ENCODE measurements at regions not wholly inside any gene's neighbourhood (a gene's known extent, or its start where the extent isn't known, plus 50 kb on each side); places are given as distances from the start of the nearest gene placed in this dataset.

- no peaks in the 10 kb centered on the region for H3K36me3 Mint-ChIP-seq (ENCODE audit: low read depth)
- no peaks in the 10 kb centered on the region for H3K9me3 Mint-ChIP-seq
- H3K4me3 Mint-ChIP-seq = no peak overlapping the region
- no peak overlapping the region for H3K27ac Mint-ChIP-seq
- DNase-seq = no peak
- peaks cover 5% of the 10 kb centered on the region for H3K4me1 Mint-ChIP-seq (ENCODE audit: low read depth)
- H3K27me3 Mint-ChIP-seq = peaks cover 9% of the 10 kb centered on the region
Measured at GRCh38 chr2:126781806-126782205, 116.9 kb upstream of the TEX51 start.

- Mint-ChIP-seq H3K27me3 (peaks cover 9% of the 10 kb centered on the region), H3K27ac (no peak overlapping the region), H3K4me1 (ENCODE audit: low read depth) (peaks cover under 1% of the 10 kb centered on the region), H3K9me3 (no peaks in the 10 kb centered on the region), H3K36me3 (ENCODE audit: low read depth) (no peaks in the 10 kb centered on the region), H3K4me3 (no peak overlapping the region)
- DNase-seq = no peak
Measured at GRCh38 chr2:126782648-126783047, 116.0 kb upstream of the TEX51 start.

GRCh38 chr2:126783341-126783740 is 115.3 kb upstream of the TEX51 start:
- Mint-ChIP-seq H3K27ac (no peak overlapping the region), H3K9me3 (no peaks in the 10 kb centered on the region), H3K36me3 (ENCODE audit: low read depth) (no peaks in the 10 kb centered on the region), H3K4me1 (ENCODE audit: low read depth) (no peaks in the 10 kb centered on the region), H3K27me3 (peaks cover 9% of the 10 kb centered on the region), H3K4me3 (no peak overlapping the region)
- DNase-seq = no peak

GRCh38 chr2:126784045-126784444 is 114.6 kb upstream of the TEX51 start:
- H3K9me3 Mint-ChIP-seq = no peaks in the 10 kb centered on the region
- peaks cover 9% of the 10 kb centered on the region for H3K27me3 Mint-ChIP-seq
- H3K27ac Mint-ChIP-seq = no peak overlapping the region
- DNase-seq = no peak
- H3K4me1 Mint-ChIP-seq (ENCODE audit: low read depth) = no peaks in the 10 kb centered on the region
- H3K36me3 Mint-ChIP-seq (ENCODE audit: low read depth) = no peaks in the 10 kb centered on the region
- no peak overlapping the region for H3K4me3 Mint-ChIP-seq

GRCh38 chr2:126784621-126785020 is 114.1 kb upstream of the TEX51 start:
- Mint-ChIP-seq H3K36me3 (ENCODE audit: low read depth) (no peaks in the 10 kb centered on the region), H3K9me3 (no peaks in the 10 kb centered on the region)
- no peak for DNase-seq

GRCh38 chr2:126785236-126785635 is 113.5 kb upstream of the TEX51 start:
- H3K36me3 Mint-ChIP-seq (ENCODE audit: low read depth) = no peaks in the 10 kb centered on the region
- H3K4me1 Mint-ChIP-seq (ENCODE audit: low read depth) = no peaks in the 10 kb centered on the region
- H3K4me3 Mint-ChIP-seq = no peak overlapping the region
- no peak overlapping the region for H3K27ac Mint-ChIP-seq
- DNase-seq = no peak
- H3K9me3 Mint-ChIP-seq = no peaks in the 10 kb centered on the region
- H3K27me3 Mint-ChIP-seq = peaks cover 12% of the 10 kb centered on the region

More at GRCh38 chr2:126784621-126785020, 114.1 kb upstream of the TEX51 start:
- no peaks in the 10 kb centered on the region for H3K4me1 Mint-ChIP-seq (ENCODE audit: low read depth)
- peaks cover 9% of the 10 kb centered on the region for H3K27me3 Mint-ChIP-seq
- H3K4me3 Mint-ChIP-seq = no peak overlapping the region
- H3K27ac Mint-ChIP-seq = no peak overlapping the region

- no peak overlapping the region for H3K27ac Mint-ChIP-seq
- H3K4me3 Mint-ChIP-seq = no peak overlapping the region
- no peaks in the 10 kb centered on the region for H3K9me3 Mint-ChIP-seq
- peaks cover 14% of the 10 kb centered on the region for H3K27me3 Mint-ChIP-seq
- no peak for DNase-seq
- no peaks in the 10 kb centered on the region for H3K4me1 Mint-ChIP-seq (ENCODE audit: low read depth)
- H3K36me3 Mint-ChIP-seq (ENCODE audit: low read depth) = no peaks in the 10 kb centered on the region
Measured at GRCh38 chr2:126785862-126786261, 112.8 kb upstream of the TEX51 start.

- DNase-seq = no peak
- H3K27me3 Mint-ChIP-seq = peaks cover 21% of the 10 kb centered on the region
- H3K27ac Mint-ChIP-seq = no peak overlapping the region
Measured at GRCh38 chr2:126786765-126787164, 111.9 kb upstream of the TEX51 start.

GRCh38 chr2:126787289-126787688 is 111.4 kb upstream of the TEX51 start:
- Mint-ChIP-seq H3K4me1 (ENCODE audit: low read depth) (no peaks in the 10 kb centered on the region), H3K4me3 (no peak overlapping the region), H3K36me3 (ENCODE audit: low read depth) (no peaks in the 10 kb centered on the region), H3K27ac (no peak overlapping the region), H3K27me3 (peaks cover 16% of the 10 kb centered on the region), H3K9me3 (no peaks in the 10 kb centered on the region)
- no peak for DNase-seq

More at GRCh38 chr2:126786765-126787164, 111.9 kb upstream of the TEX51 start:
- no peak overlapping the region for H3K4me3 Mint-ChIP-seq
- no peaks in the 10 kb centered on the region for H3K9me3 Mint-ChIP-seq
- H3K36me3 Mint-ChIP-seq (ENCODE audit: low read depth) = no peaks in the 10 kb centered on the region
- no peaks in the 10 kb centered on the region for H3K4me1 Mint-ChIP-seq (ENCODE audit: low read depth)

- no peak overlapping the region for H3K4me3 Mint-ChIP-seq
- H3K36me3 Mint-ChIP-seq (ENCODE audit: low read depth) = no peaks in the 10 kb centered on the region
- no peak for DNase-seq
- no peaks in the 10 kb centered on the region for H3K4me1 Mint-ChIP-seq (ENCODE audit: low read depth)
- H3K27me3 Mint-ChIP-seq = peaks cover 20% of the 10 kb centered on the region
- no peak overlapping the region for H3K27ac Mint-ChIP-seq
- H3K9me3 Mint-ChIP-seq = no peaks in the 10 kb centered on the region
Measured at GRCh38 chr2:126788113-126788512, 110.6 kb upstream of the TEX51 start.

- DNase-seq = no peak
- Mint-ChIP-seq H3K27me3 (peaks cover 24% of the 10 kb centered on the region), H3K9me3 (no peaks in the 10 kb centered on the region), H3K4me3 (no peak overlapping the region), H3K36me3 (ENCODE audit: low read depth) (no peaks in the 10 kb centered on the region), H3K27ac (no peak overlapping the region), H3K4me1 (ENCODE audit: low read depth) (no peaks in the 10 kb centered on the region)
Measured at GRCh38 chr2:126788652-126789051, 110.0 kb upstream of the TEX51 start.

GRCh38 chr2:126790987-126791780 is 107.5 kb upstream of the TEX51 start:
- Mint-ChIP-seq H3K4me3 (no peak overlapping the region), H3K4me1 (ENCODE audit: low read depth) (no peaks in the 10 kb centered on the region)

GRCh38 chr2:126792186-126792585 is 106.5 kb upstream of the TEX51 start:
- Mint-ChIP-seq H3K4me3 (no peak overlapping the region), H3K4me1 (ENCODE audit: low read depth) (no peaks in the 10 kb centered on the region), H3K36me3 (ENCODE audit: low read depth) (no peaks in the 10 kb centered on the region), H3K9me3 (no peaks in the 10 kb centered on the region), H3K27ac (no peak overlapping the region), H3K27me3 (peaks cover 24% of the 10 kb centered on the region)
- no peak for DNase-seq

More at GRCh38 chr2:126790987-126791780, 107.5 kb upstream of the TEX51 start:
- no peak for DNase-seq
- Mint-ChIP-seq H3K27ac (no peak overlapping the region), H3K9me3 (no peaks in the 10 kb centered on the region), H3K36me3 (ENCODE audit: low read depth) (no peaks in the 10 kb centered on the region), H3K27me3 (peaks cover 24% of the 10 kb centered on the region)

- peaks cover 24% of the 10 kb centered on the region for H3K27me3 Mint-ChIP-seq
- DNase-seq = no peak
- H3K4me3 Mint-ChIP-seq = no peak overlapping the region
- H3K9me3 Mint-ChIP-seq = no peaks in the 10 kb centered on the region
- no peaks in the 10 kb centered on the region for H3K36me3 Mint-ChIP-seq (ENCODE audit: low read depth)
- no peaks in the 10 kb centered on the region for H3K4me1 Mint-ChIP-seq (ENCODE audit: low read depth)
- H3K27ac Mint-ChIP-seq = no peak overlapping the region
Measured at GRCh38 chr2:126792993-126793392, 105.7 kb upstream of the TEX51 start.

- Mint-ChIP-seq H3K9me3 (no peaks in the 10 kb centered on the region), H3K27me3 (peaks cover 24% of the 10 kb centered on the region), H3K4me3 (no peak overlapping the region), H3K4me1 (ENCODE audit: low read depth) (no peaks in the 10 kb centered on the region), H3K36me3 (ENCODE audit: low read depth) (no peaks in the 10 kb centered on the region), H3K27ac (no peak overlapping the region)
- no peak for DNase-seq
Measured at GRCh38 chr2:126793885-126794613, 104.6 kb upstream of the TEX51 start.
